ENCODE measurements at regions not wholly inside any gene's neighbourhood (a gene's known extent, or its start where the extent isn't known, plus 50 kb on each side); places are given as distances from the start of the nearest gene placed in this dataset.

GRCh38 chr6:26301638-26302037 lies 63.4 kb upstream of the BTN3A2 start:
- DNase-seq (ENCODE audit: extremely low read depth, insufficient read length), result no peak
- no peaks in the 10 kb centered on the region for H3K36me3 ChIP-seq (ENCODE audit: control insufficient read depth, insufficient read depth, low read length)

GRCh38 chr6:26302941-26303559 lies 61.9 kb upstream of the BTN3A2 start:
- H3K27me3 ChIP-seq (replicated peaks; ENCODE audit: control insufficient read depth, insufficient read depth, low read length), result no peaks in the 10 kb centered on the region
- H3K4me3 ChIP-seq (replicated peaks; ENCODE audit: low read depth, low read length), result no peak overlapping the region
- TF ChIP-seq CTCF (IDR thresholded peaks at IDR 0.05; ENCODE audit: insufficient read depth, low read length, poor library complexity, severe bottlenecking), result no peak
- H3K36me3 ChIP-seq (ENCODE audit: control insufficient read depth, insufficient read depth, low read length), result no peaks in the 10 kb centered on the region
- no peak for DNase-seq (ENCODE audit: extremely low read depth, insufficient read length)

More at GRCh38 chr6:26301638-26302037, 63.4 kb upstream of the BTN3A2 start:
- Histone ChIP-seq H3K4me3 (replicated peaks; ENCODE audit: low read depth, low read length) (no peak overlapping the region), H3K27me3 (replicated peaks; ENCODE audit: control insufficient read depth, insufficient read depth, low read length) (no peaks in the 10 kb centered on the region)
- no peak for TF ChIP-seq CTCF (IDR thresholded peaks at IDR 0.05; ENCODE audit: insufficient read depth, low read length, poor library complexity, severe bottlenecking)

GRCh38 chr6:26304213-26304796 lies 60.7 kb upstream of the BTN3A2 start:
- H3K27me3 ChIP-seq (replicated peaks; ENCODE audit: control insufficient read depth, insufficient read depth, low read length), result no peaks in the 10 kb centered on the region
- no peaks in the 10 kb centered on the region for H3K36me3 ChIP-seq (ENCODE audit: control insufficient read depth, insufficient read depth, low read length)
- H3K4me3 ChIP-seq (replicated peaks; ENCODE audit: low read depth, low read length), result peak overlapping the region; percentile 57
- DNase-seq (ENCODE audit: extremely low read depth, insufficient read length), result no peak
- no peak for TF ChIP-seq CTCF (IDR thresholded peaks at IDR 0.05; ENCODE audit: insufficient read depth, low read length, poor library complexity, severe bottlenecking)

GRCh38 chr6:26304797-26305640 lies 60.0 kb upstream of the BTN3A2 start:
- no peaks in the 10 kb centered on the region for H3K36me3 ChIP-seq (ENCODE audit: control insufficient read depth, insufficient read depth, low read length)
- H3K27me3 ChIP-seq (replicated peaks; ENCODE audit: control insufficient read depth, insufficient read depth, low read length), result no peaks in the 10 kb centered on the region
- H3K4me3 ChIP-seq (replicated peaks; ENCODE audit: low read depth, low read length), result peak overlapping the region; percentile 57
- no peak for TF ChIP-seq CTCF (IDR thresholded peaks at IDR 0.05; ENCODE audit: insufficient read depth, low read length, poor library complexity, severe bottlenecking)
- peak; percentile 71 for DNase-seq (ENCODE audit: extremely low read depth, insufficient read length)

GRCh38 chr6:26305641-26305969 lies 59.4 kb upstream of the BTN3A2 start:
- H3K36me3 ChIP-seq (ENCODE audit: control insufficient read depth, insufficient read depth, low read length), result no peaks in the 10 kb centered on the region
- no peaks in the 10 kb centered on the region for H3K27me3 ChIP-seq (replicated peaks; ENCODE audit: control insufficient read depth, insufficient read depth, low read length)
- no peak for TF ChIP-seq CTCF (IDR thresholded peaks at IDR 0.05; ENCODE audit: insufficient read depth, low read length, poor library complexity, severe bottlenecking)
- DNase-seq (ENCODE audit: extremely low read depth, insufficient read length), result no peak
- no peak overlapping the region for H3K4me3 ChIP-seq (replicated peaks; ENCODE audit: low read depth, low read length)
